HG03103 (cell line): ENCODE measurements at regions not wholly inside any gene's neighbourhood (a gene's known extent, or its start where the extent isn't known, plus 50 kb on each side); places are given as distances from the start of the nearest gene placed in this dataset.

ENCODE experiments used
- ATAC-seq: cut with Tn5 transposase; IDR thresholded peaks from one replicate; pipeline ENCODE4 v1.9.1; 2021; ENCODE audit warnings: low read depth; ENCODE audit not compliant: unreplicated experiment

DNA sequence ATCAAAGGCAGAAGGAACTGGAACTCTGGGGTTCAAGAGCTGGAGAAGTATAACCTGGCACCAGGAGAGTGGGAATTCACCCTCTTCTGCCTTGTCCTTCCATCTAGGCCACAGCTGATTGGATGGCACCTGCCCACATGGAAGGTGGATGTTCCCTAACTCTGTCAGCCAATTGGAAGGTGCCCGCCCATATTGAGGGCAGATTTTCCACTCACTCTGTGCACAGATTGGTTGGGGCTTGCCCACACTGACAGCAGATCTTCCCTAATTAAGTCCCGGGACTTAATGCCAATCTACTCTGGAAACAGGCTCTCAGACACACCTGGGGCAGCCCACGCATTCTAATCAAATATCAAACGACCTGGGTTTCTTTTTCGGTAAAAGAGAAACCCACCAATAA is 1142.3 kb upstream of the CELF2 start:
- no peak for ATAC-seq

DNA sequence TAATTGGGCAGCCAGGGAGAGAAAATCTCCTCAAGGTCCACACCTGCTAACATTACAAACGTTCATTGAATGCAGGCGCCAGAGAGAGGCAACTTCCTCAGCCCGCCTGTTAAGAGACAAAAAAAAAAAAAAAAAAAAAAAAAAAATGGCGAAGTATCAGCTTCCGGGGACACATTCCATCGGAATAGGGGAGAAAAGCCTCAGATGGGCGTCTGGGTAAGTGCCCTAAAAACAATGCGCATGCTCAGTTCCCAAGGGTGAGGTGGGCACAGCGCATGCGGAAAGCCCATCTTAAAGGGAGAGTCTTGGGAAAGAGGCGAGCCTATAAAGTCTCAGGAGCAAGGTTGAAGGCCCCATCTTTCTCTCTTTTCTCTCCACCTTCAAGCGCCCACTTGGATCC is 1139.7 kb upstream of the CELF2 start:
- ATAC-seq: no peak

DNA sequence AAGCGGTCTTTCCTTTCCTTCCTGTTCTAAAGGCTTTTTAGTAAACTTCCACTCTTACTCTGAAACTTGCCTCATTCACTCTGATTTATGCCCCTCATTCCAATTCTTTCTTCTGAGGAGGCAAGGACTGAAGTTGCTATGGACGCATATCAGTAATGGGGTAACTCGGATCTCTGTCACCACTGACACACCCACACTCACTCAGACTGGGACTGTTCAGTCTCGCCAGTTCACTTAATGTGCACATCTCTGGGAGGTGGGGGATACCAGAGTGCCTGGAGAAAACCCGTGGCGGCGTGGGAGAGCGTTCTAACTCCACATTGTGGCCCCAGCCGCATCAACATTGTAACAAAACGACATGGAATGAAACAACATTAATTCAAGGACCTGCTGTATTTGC is 1139.3 kb upstream of the CELF2 start:
- no peak for ATAC-seq

DNA sequence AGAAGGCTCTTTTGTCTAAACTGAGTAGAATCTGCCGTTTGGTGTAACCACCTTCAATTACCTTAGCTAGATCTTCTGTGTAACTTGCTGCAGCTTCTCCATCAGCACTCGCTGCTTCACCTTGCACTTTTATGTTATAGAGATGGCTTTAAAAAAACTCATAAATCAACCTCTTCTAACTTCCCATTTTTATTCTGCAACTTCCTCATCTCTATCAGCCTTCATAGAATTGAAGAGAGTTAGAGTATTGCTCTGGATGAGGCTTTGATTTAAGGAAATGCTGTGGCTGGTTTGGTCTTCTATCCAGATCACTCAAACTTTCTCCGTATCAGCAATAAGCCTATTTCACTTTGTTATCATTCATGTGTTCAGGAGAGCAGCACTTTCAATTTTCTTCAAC is 1131.9 kb upstream of the CELF2 start:
- no peak for ATAC-seq

DNA sequence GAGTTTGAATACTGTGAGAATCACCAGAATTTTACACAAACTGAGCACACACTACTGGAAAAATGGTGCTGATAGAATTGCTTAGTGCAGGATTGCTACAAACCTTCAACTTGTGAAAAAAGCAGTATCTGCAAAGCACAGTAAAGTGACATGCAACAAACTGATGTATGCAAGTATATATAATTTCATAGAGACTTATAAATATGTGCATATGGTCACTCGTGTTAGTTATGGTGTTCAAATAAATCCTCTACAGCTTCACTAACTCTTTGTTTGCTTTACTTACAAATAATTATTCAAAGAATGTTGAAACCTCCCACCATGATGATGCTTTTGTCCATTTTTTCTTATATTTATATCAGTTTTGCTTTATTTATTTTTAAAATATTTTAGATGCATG is 1130.9 kb upstream of the CELF2 start:
- no peak for ATAC-seq

DNA sequence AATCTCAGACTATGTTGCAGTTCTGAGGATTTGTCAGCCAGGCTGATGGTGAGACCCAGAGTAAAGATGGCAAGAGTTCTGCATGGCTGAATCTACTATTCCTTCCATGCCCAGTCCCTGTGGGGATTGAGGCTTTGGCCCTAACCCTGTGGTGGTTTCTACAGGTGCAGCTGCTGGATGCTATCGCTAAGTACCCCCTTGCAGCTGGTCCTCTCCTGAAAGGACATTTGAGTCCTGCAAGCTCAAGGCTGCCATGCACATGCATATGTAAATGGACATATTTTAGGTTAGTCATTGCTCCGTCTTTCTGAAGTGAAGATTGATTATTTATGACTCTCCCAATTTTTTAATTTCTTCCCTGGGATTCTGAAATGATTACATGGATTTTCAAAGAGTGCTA is 1122.2 kb upstream of the CELF2 start:
- ATAC-seq: no peak

DNA sequence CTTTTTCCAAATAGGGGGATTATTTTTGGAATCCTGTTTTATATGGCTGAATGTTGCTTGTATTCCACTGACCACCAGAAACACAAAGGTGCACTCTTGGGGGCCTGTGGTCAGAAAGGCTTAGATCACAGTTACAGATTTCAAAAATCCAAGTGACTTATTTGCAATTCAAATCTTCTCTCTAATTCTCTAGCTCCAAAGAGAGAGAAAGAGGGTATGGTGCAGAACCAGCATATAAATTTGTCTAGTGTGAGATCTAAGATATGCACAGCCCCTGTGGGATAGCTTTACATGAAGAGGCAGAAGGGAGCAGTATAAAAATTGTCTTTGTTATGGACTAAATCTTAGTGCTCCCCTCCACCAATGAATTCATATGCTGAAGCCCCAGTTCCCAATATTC is 1121.7 kb upstream of the CELF2 start:
- ATAC-seq: no peak

DNA sequence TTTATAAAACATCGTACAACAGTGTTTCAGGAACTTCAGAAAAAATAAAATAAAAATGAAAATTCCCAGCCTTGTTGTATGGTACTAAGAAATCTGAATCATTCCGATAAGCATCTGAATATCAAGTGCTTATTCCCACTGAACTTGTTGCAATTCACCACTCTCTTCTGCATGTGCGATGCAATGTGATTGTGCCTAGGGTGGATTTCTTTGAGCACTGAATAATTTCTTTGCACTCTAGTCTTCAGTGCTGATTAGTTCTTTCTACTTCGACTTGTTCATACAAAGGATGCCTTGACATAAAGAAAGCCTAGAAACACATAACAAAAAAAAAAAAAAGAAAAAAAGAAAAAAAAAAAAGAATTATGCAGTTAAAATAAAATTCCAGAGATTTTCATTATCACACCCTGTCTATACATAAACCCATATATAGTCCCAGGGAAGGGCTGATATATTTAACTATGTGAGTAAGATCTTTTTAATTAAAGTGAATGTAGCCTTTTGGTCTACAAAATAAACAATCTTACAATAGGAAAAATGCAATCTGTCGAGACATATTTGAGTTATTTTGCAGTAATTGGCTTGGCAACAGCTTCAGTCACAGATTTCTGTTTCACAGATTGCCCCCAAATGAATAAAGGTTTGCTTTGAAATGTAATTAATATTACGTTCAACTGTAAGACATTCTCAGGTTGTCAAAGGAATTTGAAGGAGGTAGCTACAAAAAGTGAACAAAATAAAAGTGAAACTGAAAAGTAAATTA is 1118.9 kb upstream of the CELF2 start:
- no peak for ATAC-seq

DNA sequence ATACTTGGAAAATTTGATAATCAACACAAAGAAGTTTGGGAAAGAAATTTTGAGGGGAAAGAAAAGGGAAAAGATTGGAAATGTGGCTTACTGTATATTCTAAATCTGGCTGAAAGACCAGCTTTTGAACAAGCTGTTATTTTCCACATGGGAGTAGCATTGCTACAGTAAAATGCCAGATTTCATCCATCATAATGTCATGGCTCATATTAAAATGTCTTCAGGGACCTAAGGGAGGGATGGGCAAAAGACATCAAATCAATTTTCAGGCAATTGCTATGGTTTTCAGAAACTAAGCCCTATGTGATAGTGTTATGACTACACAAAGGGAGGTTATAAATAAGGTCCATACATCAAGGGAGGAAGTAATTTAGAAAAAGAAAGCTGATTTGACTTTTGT is 1116.9 kb upstream of the CELF2 start:
- no peak for ATAC-seq

DNA sequence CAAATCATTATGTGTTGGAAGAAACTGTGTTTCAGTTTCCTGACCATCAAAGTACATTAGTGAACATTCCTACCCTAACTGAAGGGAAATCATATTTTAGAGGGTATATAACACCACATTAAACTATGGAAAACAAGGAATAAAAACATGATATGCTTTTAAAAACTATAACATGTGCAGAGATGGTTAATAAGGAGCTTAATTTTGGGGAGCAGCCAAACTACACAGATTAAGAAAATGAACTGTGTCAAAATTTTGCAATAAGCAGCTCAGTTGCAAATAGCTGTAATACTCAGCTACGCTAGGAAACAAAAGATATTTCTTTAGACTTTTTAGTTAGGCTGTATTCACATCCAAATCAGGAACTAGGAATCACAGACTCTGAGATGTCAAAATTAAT is 1115.7 kb upstream of the CELF2 start:
- ATAC-seq: no peak

DNA sequence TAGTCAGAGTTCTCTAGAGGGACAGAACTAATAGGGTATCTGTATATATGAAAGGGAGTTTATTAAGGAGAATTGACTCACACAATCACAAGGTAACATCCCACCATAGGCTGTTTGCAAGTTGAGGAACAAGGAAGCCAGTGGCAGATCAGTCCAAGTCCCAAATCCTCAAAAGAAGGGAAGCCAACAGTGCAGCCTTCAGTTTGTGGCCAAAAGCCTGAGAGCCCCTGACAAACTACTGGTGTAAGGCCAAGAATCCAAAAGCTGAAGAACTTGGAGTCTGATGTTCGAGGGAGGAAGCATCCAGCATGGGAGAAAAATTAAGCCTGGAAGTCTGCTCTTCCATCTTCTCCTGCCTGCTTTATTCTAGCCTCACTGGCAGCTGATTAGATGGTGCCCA is 1107.2 kb upstream of the CELF2 start:
- ATAC-seq: no peak

DNA sequence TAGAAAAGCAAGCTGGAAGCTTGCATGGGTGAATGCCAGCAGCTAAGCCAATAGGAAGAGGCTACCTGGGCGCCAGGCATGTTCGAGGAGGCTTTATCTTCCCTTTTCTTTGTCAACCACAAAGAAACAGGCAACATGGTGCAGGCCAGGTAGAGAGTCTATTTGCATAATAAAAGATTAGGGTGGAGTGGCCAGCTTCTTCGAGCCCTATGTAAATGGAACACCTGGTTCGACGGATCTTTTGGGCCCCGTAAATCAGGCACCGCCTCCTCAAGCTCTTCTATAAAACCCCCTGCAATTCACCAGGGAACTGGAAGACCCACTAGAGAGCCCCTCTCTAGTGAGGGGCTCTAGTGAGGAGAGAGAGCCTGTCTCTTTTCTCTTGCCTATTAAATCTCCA is 1106.2 kb upstream of the CELF2 start:
- no peak for ATAC-seq

DNA sequence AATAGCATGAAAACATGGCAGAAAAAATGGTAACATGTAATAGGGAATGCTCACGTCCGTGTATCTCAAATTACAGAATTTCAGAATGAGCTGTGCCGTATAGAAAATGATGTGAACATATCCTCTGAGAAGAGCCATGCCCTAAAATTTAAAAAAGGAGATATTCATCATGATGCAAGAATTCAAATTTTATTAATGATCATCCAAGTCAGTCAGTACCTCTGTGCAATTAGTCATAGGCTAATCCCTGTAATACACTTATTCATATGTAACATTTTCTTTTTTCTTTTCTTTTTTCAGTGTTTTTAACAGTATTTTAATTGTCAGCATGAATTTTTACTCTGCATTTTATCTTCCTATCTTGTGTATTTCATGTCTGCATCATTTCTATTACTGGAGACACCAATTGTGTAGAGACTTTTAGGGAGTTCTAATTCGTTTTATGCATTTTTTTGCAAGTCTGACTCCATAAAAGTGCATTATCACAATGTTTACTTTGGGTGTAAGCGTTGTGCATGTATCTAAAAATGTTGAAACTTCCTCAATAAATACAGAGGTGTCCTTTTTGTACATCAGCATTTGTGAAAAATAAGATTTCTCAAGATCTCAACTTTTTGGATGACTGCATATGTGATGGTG is 1103.7 kb upstream of the CELF2 start:
- no peak for ATAC-seq

DNA sequence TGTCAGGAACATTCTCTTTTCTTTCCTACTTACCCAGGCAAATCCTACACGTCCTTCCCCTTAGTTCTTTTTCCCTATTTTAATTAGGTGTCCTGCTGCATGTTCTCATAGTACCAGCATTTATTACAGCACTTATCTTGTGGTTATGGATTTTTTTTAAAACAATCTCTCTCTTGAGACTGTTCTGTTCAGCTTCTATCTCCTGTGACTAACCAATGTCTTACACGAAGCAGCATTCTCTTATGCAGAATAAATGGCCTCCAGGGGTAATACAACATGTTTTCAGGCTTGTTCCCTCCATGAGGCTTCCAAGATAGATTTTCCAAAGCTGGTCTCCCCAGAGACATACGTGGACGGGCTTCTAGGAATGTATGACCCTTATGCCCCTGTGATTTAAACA is 1096.1 kb upstream of the CELF2 start:
- ATAC-seq: no peak

DNA sequence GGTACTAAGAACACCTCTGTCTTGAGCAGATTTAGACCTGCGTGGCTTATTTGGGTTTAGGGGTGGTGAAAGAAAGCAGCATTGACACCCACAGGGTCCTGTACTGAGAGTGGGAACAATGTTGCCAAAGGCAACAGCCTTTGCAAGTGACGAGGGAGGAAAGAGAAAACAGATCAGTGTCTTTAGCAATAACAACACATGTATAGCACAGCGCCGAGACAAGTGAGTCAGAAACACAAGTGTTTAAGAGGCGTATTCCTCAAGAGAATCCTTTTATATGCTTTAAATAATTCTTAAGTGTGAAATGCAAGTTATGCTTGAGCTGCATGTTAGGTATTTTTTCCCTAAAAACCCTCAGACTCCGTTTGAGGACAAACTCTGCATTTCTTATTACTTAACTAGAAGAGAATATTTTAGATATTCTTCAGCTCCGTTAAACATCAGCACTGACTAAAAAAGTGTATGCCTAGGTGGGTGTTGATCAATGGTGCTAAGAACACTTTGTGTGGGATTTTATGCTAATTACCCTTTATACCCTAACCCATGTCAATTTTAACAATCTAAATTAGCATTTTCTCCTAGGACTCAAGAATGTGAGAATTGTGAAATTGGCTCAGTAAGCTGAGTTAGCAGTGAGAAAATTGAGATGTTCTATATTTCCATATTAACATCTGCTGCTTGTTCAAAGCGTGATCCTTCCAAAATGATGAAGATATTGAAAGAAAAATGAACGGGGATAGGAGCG is 1095.4 kb upstream of the CELF2 start:
- no peak for ATAC-seq

DNA sequence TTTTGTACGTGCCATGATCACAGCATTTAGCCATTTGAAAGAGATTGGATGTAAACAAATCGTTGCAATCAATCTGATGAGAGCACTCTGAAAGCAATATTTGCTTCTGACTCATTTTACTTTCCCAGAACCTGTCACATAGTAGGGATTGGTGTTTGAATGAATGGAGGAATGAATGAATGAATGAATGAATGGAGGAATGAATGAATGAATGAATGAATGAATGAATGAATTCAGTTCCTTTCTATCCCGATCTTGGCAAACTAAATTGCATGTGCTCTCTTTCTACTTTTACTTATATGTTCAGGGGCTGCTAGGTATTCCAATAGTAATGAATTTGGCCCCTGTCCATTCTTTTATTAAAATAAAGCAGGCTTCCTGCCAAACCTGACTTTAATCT is 1091.7 kb upstream of the CELF2 start:
- no peak for ATAC-seq

DNA sequence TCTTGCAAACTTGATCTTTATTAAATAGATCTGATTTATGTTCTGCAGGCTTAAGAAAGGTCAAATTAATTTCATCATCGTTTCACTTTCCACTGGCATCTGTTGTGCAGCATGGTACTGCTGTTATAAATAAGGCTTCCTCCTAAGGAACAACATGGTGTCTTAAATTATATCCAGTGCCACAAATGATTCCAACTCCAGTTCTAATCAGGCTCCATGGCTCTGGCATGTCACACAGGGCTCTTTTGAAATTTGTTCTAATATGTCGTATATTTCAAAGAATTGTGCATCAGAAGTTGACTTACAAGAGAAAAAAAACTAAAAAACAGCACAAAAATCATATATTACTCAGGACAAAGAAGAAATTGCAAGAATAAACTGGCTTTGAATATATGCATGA is 1090.8 kb upstream of the CELF2 start:
- ATAC-seq: no peak

DNA sequence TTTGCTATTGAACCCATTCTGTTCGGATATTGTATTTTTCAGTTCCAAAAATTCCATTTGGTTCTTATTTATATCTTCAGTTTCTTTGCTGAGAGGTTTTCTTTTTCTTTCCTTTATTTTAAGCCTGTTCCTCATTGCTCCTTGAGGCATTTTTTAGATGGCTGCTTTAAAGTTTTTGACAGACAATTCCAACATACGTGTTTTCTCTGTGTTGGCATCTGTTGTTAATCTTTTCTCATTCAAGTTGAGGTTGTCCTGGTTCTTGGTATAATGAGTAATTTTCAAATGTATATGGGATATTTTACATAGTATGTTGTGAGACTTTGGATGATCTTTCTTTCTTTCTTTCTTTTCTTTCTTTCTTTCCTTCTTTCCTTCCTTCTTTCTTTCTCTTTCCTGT is 1078.0 kb upstream of the CELF2 start:
- no peak for ATAC-seq

DNA sequence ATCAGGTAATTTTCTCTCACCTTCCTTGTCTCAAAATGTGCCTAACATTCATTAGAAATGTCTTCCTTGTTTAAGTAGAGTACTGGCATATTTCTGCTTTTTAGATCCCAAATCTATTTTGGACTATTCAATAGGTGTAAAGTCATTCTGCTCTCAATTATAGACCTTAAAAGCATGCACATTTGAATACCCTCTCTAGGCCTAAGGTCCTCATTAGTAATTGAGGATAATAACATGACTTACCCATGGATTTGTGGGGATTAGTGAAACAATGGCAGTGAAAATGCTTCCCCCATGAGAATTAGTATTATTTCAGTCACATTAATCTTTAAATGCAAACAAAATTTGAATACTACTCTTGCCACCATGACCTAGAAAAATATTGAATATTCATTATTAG is 1073.0 kb upstream of the CELF2 start:
- no peak for ATAC-seq

DNA sequence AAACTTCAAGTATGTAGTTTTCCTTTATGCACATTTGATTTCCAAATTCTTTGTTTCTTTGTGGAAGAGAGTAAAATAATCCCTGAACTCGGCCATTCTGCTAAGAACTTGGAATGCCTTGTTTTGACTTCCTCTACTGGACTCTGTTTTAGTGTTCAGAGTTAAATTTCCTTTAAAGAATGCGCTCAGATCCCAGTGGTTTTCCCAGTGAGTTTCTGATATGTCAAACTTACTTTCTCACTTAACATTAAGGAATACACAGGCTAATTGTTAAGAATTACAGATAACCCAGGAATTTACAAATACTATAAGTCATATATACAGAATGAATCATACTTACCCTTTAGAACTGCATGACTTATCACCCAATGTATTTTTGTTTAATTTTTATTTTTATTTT is 1067.6 kb upstream of the CELF2 start:
- ATAC-seq: no peak

DNA sequence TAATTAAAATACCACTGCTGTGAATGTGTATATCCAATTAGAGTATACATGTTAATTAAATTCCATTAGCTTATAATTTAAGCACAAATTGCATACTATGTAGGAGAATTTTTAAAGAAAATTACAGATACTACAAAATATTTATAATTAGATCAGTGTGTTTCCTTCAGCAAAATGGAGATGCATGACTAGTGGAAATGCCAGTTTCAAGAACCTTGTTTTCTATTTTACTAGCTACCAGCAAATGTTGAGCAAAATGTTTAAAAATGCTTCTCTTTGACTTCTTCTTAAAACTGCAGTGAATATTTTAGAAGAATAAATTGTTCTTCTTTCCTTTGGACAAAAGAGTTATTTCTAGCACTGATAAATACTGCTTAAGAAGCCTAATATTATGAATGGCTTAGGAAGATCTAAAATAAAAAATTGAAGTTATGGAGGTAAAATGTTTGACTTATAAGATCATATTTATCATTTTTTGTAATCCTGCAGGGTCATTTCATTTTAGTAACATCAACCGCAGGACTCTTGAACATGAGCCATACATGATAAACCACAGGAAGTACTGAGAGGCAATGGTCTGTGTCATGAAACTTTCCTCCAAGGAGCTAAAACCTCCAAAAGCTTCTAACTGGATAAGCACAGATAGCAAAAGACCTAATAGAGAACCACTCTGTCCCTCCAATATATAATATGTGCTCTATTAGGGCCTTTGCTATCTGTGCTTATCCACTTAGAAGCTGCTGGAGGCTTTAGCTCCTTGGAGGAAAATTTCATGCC is 1066.0 kb upstream of the CELF2 start:
- ATAC-seq: no peak
